ENCODE measurements at regions not wholly inside any gene's neighbourhood (a gene's known extent, or its start where the extent isn't known, plus 50 kb on each side); places are given as distances from the start of the nearest gene placed in this dataset.

DNA sequence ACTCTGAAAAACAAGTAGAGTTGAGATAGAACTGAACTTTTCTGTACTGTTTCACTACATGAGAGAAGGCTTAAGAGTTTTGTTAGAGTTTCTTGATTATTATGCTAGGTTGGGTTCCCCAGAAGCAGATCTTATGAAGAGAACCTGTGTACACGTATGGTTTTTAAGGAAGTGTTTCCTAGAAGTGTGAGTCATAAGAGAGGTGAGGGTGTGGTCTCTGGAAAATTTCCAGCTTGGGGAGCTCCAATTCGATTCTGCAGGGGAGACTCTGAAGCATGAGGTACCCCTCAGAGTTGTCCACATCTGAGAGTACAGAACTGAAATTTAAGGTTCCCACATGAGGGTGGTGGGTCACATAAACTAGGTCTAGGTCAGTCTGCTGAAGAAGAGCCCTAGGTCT lies 83.3 kb upstream of the MAP2 start:
- intact Hi-C loops (cut with micrococcal nuclease; ENCODE audit: unreplicated experiment), result no loop called here
- Mint-ChIP-seq H3K36me3 (ENCODE audit: insufficient read depth, unreplicated experiment) (no peaks in the 10 kb centered on the region), H3K4me1 (ENCODE audit: low read depth, unreplicated experiment) (no peaks in the 10 kb centered on the region), H3K4me3 (ENCODE audit: unreplicated experiment) (no peak overlapping the region), H3K27me3 (ENCODE audit: insufficient read depth, unreplicated experiment) (no peaks in the 10 kb centered on the region), H3K9me3 (ENCODE audit: unreplicated experiment) (no peaks in the 10 kb centered on the region), H3K27ac (ENCODE audit: unreplicated experiment) (no peak overlapping the region)
- Histone ChIP-seq H3K36me3 (ENCODE audit: control insufficient read depth, insufficient read depth, low read length) (no peaks in the 10 kb centered on the region), H3K27me3 (replicated peaks; ENCODE audit: control insufficient read depth, insufficient read depth, low read length) (no peaks in the 10 kb centered on the region), H3K4me1 (no peaks in the 10 kb centered on the region), H3K4me3 (ENCODE audit: low read depth, low read length) (no peak overlapping the region), H3K9me3 (no peaks in the 10 kb centered on the region)
- no peak for DNase-seq
- TF ChIP-seq, protein P1, sequence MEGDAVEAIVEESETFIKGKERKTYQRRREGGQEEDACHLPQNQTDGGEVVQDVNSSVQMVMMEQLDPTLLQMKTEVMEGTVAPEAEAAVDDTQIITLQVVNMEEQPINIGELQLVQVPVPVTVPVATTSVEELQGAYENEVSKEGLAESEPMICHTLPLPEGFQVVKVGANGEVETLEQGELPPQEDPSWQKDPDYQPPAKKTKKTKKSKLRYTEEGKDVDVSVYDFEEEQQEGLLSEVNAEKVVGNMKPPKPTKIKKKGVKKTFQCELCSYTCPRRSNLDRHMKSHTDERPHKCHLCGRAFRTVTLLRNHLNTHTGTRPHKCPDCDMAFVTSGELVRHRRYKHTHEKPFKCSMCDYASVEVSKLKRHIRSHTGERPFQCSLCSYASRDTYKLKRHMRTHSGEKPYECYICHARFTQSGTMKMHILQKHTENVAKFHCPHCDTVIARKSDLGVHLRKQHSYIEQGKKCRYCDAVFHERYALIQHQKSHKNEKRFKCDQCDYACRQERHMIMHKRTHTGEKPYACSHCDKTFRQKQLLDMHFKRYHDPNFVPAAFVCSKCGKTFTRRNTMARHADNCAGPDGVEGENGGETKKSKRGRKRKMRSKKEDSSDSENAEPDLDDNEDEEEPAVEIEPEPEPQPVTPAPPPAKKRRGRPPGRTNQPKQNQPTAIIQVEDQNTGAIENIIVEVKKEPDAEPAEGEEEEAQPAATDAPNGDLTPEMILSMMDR (IDR thresholded peaks at IDR 0.05; ENCODE audit: insufficient read depth in 1 of 2, low read depth in 1 of 2, low read length in 1 of 2, severe bottlenecking in 1 of 2, unreplicated experiment in 1 of 2), result no peak
- BruUV-seq (replicated peaks), result no TSS peak
- ChIA-PET CTCF (no interaction called here), POLR2A (no interaction called here)

DNA sequence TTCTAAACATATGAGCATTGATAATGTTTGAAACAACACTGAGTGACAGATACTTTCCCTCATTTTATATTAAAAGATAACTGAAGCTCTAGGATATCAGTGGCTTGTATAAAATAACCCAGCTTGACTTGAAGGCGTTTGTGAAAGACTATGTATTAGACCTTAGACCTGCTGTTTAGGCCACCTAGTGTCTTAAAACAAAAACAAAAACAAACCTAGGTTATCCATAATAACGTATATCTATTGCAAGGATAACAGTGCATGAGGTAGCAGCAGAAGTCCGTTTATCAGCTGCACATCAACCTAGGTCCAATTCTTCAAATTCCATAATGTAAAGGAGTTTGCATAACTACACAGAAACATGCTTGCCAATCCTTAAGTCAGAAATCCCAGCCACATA lies 79.5 kb upstream of the MAP2 start:
- Histone ChIP-seq H3K4me1 (no peaks in the 10 kb centered on the region), H3K4me3 (ENCODE audit: low read depth, low read length) (no peak overlapping the region), H3K9me3 (no peaks in the 10 kb centered on the region), H3K36me3 (ENCODE audit: control insufficient read depth, insufficient read depth, low read length) (no peaks in the 10 kb centered on the region), H3K27me3 (replicated peaks; ENCODE audit: control insufficient read depth, insufficient read depth, low read length) (no peaks in the 10 kb centered on the region)
- CTCF ChIA-PET, result no interaction called here
- intact Hi-C loops (cut with micrococcal nuclease; ENCODE audit: unreplicated experiment), result no loop called here
- POLR2A ChIA-PET, result no interaction called here
- no peaks in the 10 kb centered on the region for H3K9me3 Mint-ChIP-seq (ENCODE audit: unreplicated experiment)
- no TSS peak for BruUV-seq (replicated peaks)
- no peak overlapping the region for H3K4me3 Mint-ChIP-seq (ENCODE audit: unreplicated experiment)
- TF ChIP-seq, protein P1 (IDR thresholded peaks at IDR 0.05; ENCODE audit: insufficient read depth in 1 of 2, low read depth in 1 of 2, low read length in 1 of 2, severe bottlenecking in 1 of 2, unreplicated experiment in 1 of 2), result no peak
- no peaks in the 10 kb centered on the region for H3K27me3 Mint-ChIP-seq (ENCODE audit: insufficient read depth, unreplicated experiment)
- H3K36me3 Mint-ChIP-seq (ENCODE audit: insufficient read depth, unreplicated experiment), result no peaks in the 10 kb centered on the region
- no peak for DNase-seq
- no peaks in the 10 kb centered on the region for H3K4me1 Mint-ChIP-seq (ENCODE audit: low read depth, unreplicated experiment)
- H3K27ac Mint-ChIP-seq (ENCODE audit: unreplicated experiment), result no peak overlapping the region

DNA sequence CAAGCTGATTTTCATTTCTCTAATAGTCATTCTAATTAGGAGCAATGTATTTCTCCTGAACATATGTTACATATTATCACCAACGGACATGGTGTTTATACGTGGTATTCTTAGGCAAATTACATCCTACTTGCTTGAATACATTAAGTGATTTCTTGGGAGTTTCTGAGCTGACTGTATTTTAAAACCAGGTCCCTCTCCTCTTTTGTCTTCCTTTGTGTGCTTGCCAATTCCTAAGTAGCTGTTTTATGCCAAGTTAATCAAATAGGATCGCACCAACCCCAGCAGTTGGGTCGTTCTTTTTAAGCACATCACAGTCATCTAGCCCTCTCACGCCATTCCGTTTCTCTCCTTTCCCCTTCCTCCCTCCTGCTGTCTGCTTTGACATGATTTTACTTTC lies 75.4 kb upstream of the MAP2 start:
- H3K27ac Mint-ChIP-seq (ENCODE audit: unreplicated experiment), result no peak overlapping the region
- H3K4me3 Mint-ChIP-seq (ENCODE audit: unreplicated experiment), result no peak overlapping the region
- POLR2A ChIA-PET, result no interaction called here
- H3K4me3 ChIP-seq (ENCODE audit: low read depth, low read length), result no peak overlapping the region
- no peaks in the 10 kb centered on the region for H3K4me1 Mint-ChIP-seq (ENCODE audit: low read depth, unreplicated experiment)
- TF ChIP-seq, protein P1 (IDR thresholded peaks at IDR 0.05; ENCODE audit: insufficient read depth in 1 of 2, low read depth in 1 of 2, low read length in 1 of 2, severe bottlenecking in 1 of 2, unreplicated experiment in 1 of 2), result no peak
- no peaks in the 10 kb centered on the region for H3K27me3 Mint-ChIP-seq (ENCODE audit: insufficient read depth, unreplicated experiment)
- H3K36me3 ChIP-seq (ENCODE audit: control insufficient read depth, insufficient read depth, low read length), result no peaks in the 10 kb centered on the region
- no peaks in the 10 kb centered on the region for H3K4me1 ChIP-seq
- DNase-seq, result no peak
- intact Hi-C loops (cut with micrococcal nuclease; ENCODE audit: unreplicated experiment), result no loop called here
- no peaks in the 10 kb centered on the region for H3K27me3 ChIP-seq (replicated peaks; ENCODE audit: control insufficient read depth, insufficient read depth, low read length)
- BruUV-seq (replicated peaks), result no TSS peak
- no peaks in the 10 kb centered on the region for H3K36me3 Mint-ChIP-seq (ENCODE audit: insufficient read depth, unreplicated experiment)
- no peaks in the 10 kb centered on the region for H3K9me3 Mint-ChIP-seq (ENCODE audit: unreplicated experiment)
- no peaks in the 10 kb centered on the region for H3K9me3 ChIP-seq
- CTCF ChIA-PET, result no interaction called here
